Spinal cord (tissue), 9 donors: ENCODE measurements at regions not wholly inside any gene's neighbourhood (a gene's known extent, or its start where the extent isn't known, plus 50 kb on each side); places are given as distances from the start of the nearest gene placed in this dataset.
"Not testable (repeated sequence)": the region's sequence is repeated elsewhere in the genome, so short reads cannot be mapped to it uniquely, and the experiment has no call there.

Experiments
- DNase-seq, 6 donors: peaks; one replicate each; pipeline versions ENCODE4 v3.0.0 to v3.0.0-alpha.2; 2013 to 2015; ENCODE audit warnings: low spot score in 6 of 6, low read depth in 4 of 6
- H3K27ac ChIP-seq: one replicate; pipeline ENCODE4 v1.5.1; 2013; ENCODE audit warnings: low read depth, low read length, control low read depth
- H3K27me3 ChIP-seq: one replicate; pipeline ENCODE4 v1.6.1; 2013; ENCODE audit warnings: low read length; ENCODE audit not compliant: control insufficient read depth, insufficient read depth
- H3K36me3 ChIP-seq: one replicate; pipeline ENCODE4 v1.6.1; 2013; ENCODE audit warnings: low read length; ENCODE audit not compliant: control insufficient read depth, insufficient read depth
- H3K4me1 ChIP-seq: one replicate; pipeline ENCODE4 v1.6.1; 2013; ENCODE audit warnings: low read length; ENCODE audit not compliant: control insufficient read depth, insufficient read depth
- H3K4me3 ChIP-seq: one replicate; pipeline ENCODE4 v1.5.1; 2013; ENCODE audit warnings: low read depth, low read length, control low read depth
- H3K9me3 ChIP-seq: one replicate; pipeline ENCODE4 v1.6.1; 2013; ENCODE audit warnings: low read length; ENCODE audit not compliant: control insufficient read depth, insufficient read depth
- WGBS: methylation state at CpG from one replicate; pipeline ENCODE4 v1.1.5; 2013; ENCODE audit warnings: missing lambda C conversion rate; ENCODE audit not compliant: insufficient coverage; 5-methylcytosine and 5-hydroxymethylcytosine counted together
- donor health status: healthy.

- H3K27me3 ChIP-seq = peaks cover 38% of the 10 kb centered on the region
- no peak overlapping the region for H3K27ac ChIP-seq
- whole genome bisulfite sequencing = 100% methylated on average over 1 of the region's 1 CpG
- no peaks in the 10 kb centered on the region for H3K4me1 ChIP-seq
- DNase-seq = no peak
- no peaks in the 10 kb centered on the region for H3K36me3 ChIP-seq
- H3K4me3 ChIP-seq = no peak overlapping the region
- no peaks in the 10 kb centered on the region for H3K9me3 ChIP-seq
Observed at GRCh38 chr5:77861576-77861975, 85.4 kb upstream of the TBCA start.

- no peaks in the 10 kb centered on the region for H3K36me3 ChIP-seq
- WGBS = no CpG with 5 or more reads among the region's 1 CpG
- no peaks in the 10 kb centered on the region for H3K4me1 ChIP-seq
- H3K9me3 ChIP-seq = no peaks in the 10 kb centered on the region
- no peak overlapping the region for H3K4me3 ChIP-seq
- no peak overlapping the region for H3K27ac ChIP-seq
- H3K27me3 ChIP-seq = peaks cover 32% of the 10 kb centered on the region
- DNase-seq = no peak
Observed at GRCh38 chr5:77859306-77859705, 83.2 kb upstream of the TBCA start.

- H3K27me3 ChIP-seq = peaks cover 38% of the 10 kb centered on the region
- H3K9me3 ChIP-seq, H3K4me3 ChIP-seq, H3K36me3 ChIP-seq, DNase-seq, H3K27ac ChIP-seq, H3K4me1 ChIP-seq: not testable (repeated sequence)
- WGBS = 100% methylated on average over 1 of the region's 9 CpGs
Observed at GRCh38 chr5:77858678-77859077, 82.5 kb upstream of the TBCA start.

- DNase-seq = no peak
- peaks cover 17% of the 10 kb centered on the region for H3K4me1 ChIP-seq
- no CpG with 5 or more reads among the region's 3 CpGs for WGBS
- H3K36me3 ChIP-seq = no peaks in the 10 kb centered on the region
- no peak overlapping the region for H3K27ac ChIP-seq
- peaks cover 56% of the 10 kb centered on the region for H3K27me3 ChIP-seq
- no peaks in the 10 kb centered on the region for H3K9me3 ChIP-seq
- H3K4me3 ChIP-seq = no peak overlapping the region
Observed at GRCh38 chr5:77855369-77855768, 79.2 kb upstream of the TBCA start.

- Histone ChIP-seq H3K27me3 (peaks cover 69% of the 10 kb centered on the region), H3K4me3 (no peak overlapping the region), H3K36me3 (no peaks in the 10 kb centered on the region), H3K4me1 (peaks cover 17% of the 10 kb centered on the region), H3K27ac (no peak overlapping the region), H3K9me3 (no peaks in the 10 kb centered on the region)
- DNase-seq = peak in 1 of 6 donors; percentile 9
- no CpG with 5 or more reads among the region's 2 CpGs for WGBS
Observed at GRCh38 chr5:77853353-77853907, 77.3 kb upstream of the TBCA start.

GRCh38 chr5:77852514-77853352 is 76.6 kb upstream of the TBCA start:
- peak in 2 of 6 donors; percentile 85 for DNase-seq
- H3K27me3 ChIP-seq = peaks cover 72% of the 10 kb centered on the region
- peak overlapping the region; percentile 35 for H3K4me3 ChIP-seq
- no peaks in the 10 kb centered on the region for H3K36me3 ChIP-seq
- 0% methylated on average over 16 of the region's 28 CpGs for WGBS
- no peaks in the 10 kb centered on the region for H3K9me3 ChIP-seq
- peaks cover 17% of the 10 kb centered on the region for H3K4me1 ChIP-seq
- no peak overlapping the region for H3K27ac ChIP-seq

- Histone ChIP-seq H3K9me3 (no peaks in the 10 kb centered on the region), H3K36me3 (no peaks in the 10 kb centered on the region), H3K27me3 (peaks cover 78% of the 10 kb centered on the region), H3K27ac (no peak overlapping the region), H3K4me3 (peak overlapping the region; percentile 35), H3K4me1 (peaks cover 22% of the 10 kb centered on the region)
- WGBS = 0% methylated on average over 6 of the region's 13 CpGs
- DNase-seq = peak in 1 of 6 donors; percentile 56
Observed at GRCh38 chr5:77852068-77852513, 76.0 kb upstream of the TBCA start.

- peaks cover 80% of the 10 kb centered on the region for H3K27me3 ChIP-seq
- peak in 2 of 6 donors; percentile 75 to 76 for DNase-seq
- H3K9me3 ChIP-seq = no peaks in the 10 kb centered on the region
- H3K4me1 ChIP-seq = peaks cover 29% of the 10 kb centered on the region
- 1% methylated on average over 87 of the region's 89 CpGs for WGBS
- H3K36me3 ChIP-seq = no peaks in the 10 kb centered on the region
- H3K4me3 ChIP-seq = peak overlapping the region; percentile 57
- H3K27ac ChIP-seq = peak overlapping the region; percentile 10
Observed at GRCh38 chr5:77851176-77852067, 75.3 kb upstream of the TBCA start.

GRCh38 chr5:77850536-77851175 is 74.5 kb upstream of the TBCA start:
- peak overlapping the region; percentile 57 for H3K4me3 ChIP-seq
- peak in 2 of 6 donors; percentile 54 to 56 for DNase-seq
- H3K4me1 ChIP-seq = peaks cover 30% of the 10 kb centered on the region
- WGBS = 38% methylated on average over 27 of the region's 30 CpGs
- peak overlapping the region; percentile 10 for H3K27ac ChIP-seq
- no peaks in the 10 kb centered on the region for H3K36me3 ChIP-seq
- H3K9me3 ChIP-seq = no peaks in the 10 kb centered on the region
- peaks cover 87% of the 10 kb centered on the region for H3K27me3 ChIP-seq
